ENCODE measurements at regions not wholly inside any gene's neighbourhood (a gene's known extent, or its start where the extent isn't known, plus 50 kb on each side); places are given as distances from the start of the nearest gene placed in this dataset.

- no TSS peak for BruUV-seq (replicated peaks)
- TF ChIP-seq GATAD2B (conservative IDR thresholded peaks at IDR 0.05; ENCODE audit: low read depth) (no peak), SIX5 (IDR thresholded peaks at IDR 0.05; ENCODE audit: low read depth, low read length, severe bottlenecking) (no peak), JUND (IDR thresholded peaks at IDR 0.05; ENCODE audit: low read depth, low read length) (no peak), IKZF1 (conservative IDR thresholded peaks at IDR 0.05) (no peak)
- TF ChIP-seq, protein P1, sequence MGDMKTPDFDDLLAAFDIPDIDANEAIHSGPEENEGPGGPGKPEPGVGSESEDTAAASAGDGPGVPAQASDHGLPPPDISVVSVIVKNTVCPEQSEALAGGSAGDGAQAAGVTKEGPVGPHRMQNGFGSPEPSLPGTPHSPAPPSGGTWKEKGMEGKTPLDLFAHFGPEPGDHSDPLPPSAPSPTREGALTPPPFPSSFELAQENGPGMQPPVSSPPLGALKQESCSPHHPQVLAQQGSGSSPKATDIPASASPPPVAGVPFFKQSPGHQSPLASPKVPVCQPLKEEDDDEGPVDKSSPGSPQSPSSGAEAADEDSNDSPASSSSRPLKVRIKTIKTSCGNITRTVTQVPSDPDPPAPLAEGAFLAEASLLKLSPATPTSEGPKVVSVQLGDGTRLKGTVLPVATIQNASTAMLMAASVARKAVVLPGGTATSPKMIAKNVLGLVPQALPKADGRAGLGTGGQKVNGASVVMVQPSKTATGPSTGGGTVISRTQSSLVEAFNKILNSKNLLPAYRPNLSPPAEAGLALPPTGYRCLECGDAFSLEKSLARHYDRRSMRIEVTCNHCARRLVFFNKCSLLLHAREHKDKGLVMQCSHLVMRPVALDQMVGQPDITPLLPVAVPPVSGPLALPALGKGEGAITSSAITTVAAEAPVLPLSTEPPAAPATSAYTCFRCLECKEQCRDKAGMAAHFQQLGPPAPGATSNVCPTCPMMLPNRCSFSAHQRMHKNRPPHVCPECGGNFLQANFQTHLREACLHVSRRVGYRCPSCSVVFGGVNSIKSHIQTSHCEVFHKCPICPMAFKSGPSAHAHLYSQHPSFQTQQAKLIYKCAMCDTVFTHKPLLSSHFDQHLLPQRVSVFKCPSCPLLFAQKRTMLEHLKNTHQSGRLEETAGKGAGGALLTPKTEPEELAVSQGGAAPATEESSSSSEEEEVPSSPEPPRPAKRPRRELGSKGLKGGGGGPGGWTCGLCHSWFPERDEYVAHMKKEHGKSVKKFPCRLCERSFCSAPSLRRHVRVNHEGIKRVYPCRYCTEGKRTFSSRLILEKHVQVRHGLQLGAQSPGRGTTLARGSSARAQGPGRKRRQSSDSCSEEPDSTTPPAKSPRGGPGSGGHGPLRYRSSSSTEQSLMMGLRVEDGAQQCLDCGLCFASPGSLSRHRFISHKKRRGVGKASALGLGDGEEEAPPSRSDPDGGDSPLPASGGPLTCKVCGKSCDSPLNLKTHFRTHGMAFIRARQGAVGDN (IDR thresholded peaks at IDR 0.05): no peak
- no peak for DNase-seq (ENCODE audit: low read depth, low spot score)
- in situ Hi-C loops (cut with MboI) (no loop called here), intact Hi-C loops (cut with micrococcal nuclease; ENCODE audit: unreplicated experiment) (no loop called here)
- CTCF ChIA-PET: interaction anchor here (0.7 to 1.4 kb wide), 2 partner anchors 14 to 22 kb away, joined by 4 read pairs; no protein-coding TSS in a partner anchor
- Histone ChIP-seq H3K27me3 (replicated peaks in 1 of 2; ENCODE audit: control insufficient read depth in 2 of 2, insufficient read depth in 2 of 2, low read length in 1 of 2) (no peaks in the 10 kb centered on the region), H2AFZ (ENCODE audit: control insufficient read depth, low read depth, low read length) (no peak overlapping the region), H3K4me1 (ENCODE audit: control insufficient read depth, insufficient read depth, low read length) (no peaks in the 10 kb centered on the region), H3K9me3 (replicated peaks; ENCODE audit: control insufficient read depth, insufficient read depth, low read length) (no peaks in the 10 kb centered on the region; the same call in 2 of the 3 replicates), H3K9ac (ENCODE audit: control insufficient read depth, insufficient read depth, low read length) (no peak overlapping the region), H3K79me2 (ENCODE audit: control insufficient read depth, insufficient read depth, low read length) (no peaks in the 10 kb centered on the region), H3K27ac (ENCODE audit: control insufficient read depth, insufficient read depth) (no peak overlapping the region), H3K4me3 (no peak overlapping the region), H4K20me1 (ENCODE audit: control insufficient read depth, insufficient read depth) (no peaks in the 10 kb centered on the region), H3K36me3 (ENCODE audit: control insufficient read depth in 2 of 2, insufficient read depth in 2 of 2, low read length in 1 of 2) (no peaks in the 10 kb centered on the region), H3K4me2 (ENCODE audit: control insufficient read depth, insufficient read depth) (no peak overlapping the region)
- POLR2A ChIA-PET: no interaction called here
- no peak for FAIRE-seq
- SMC1A ChIA-PET (ENCODE audit: uncharacterized antibody, unreplicated experiment): no interaction called here
- RAD21 ChIA-PET (ENCODE audit: unreplicated experiment): no interaction called here
- no peak for ATAC-seq
- 90% methylated on average over 7 of the region's 7 CpGs for WGBS (ENCODE audit: insufficient coverage, insufficient replicate concordance, low lambda C conversion rate, missing lambda C conversion rate)
Observed at GRCh38 chrX:80334583-80334982, 85.7 kb upstream of the TENT5D start.

All from GM12878 (cell line).